GM12872 (cell line): ENCODE measurements at regions not wholly inside any gene's neighbourhood (a gene's known extent, or its start where the extent isn't known, plus 50 kb on each side); places are given as distances from the start of the nearest gene placed in this dataset.

Experiments
- CTCF ChIP-seq: IDR thresholded peaks from 3 replicates; pipeline ENCODE4 v1.5.1; 2011; ENCODE audit warnings: low read depth, mild to moderate bottlenecking, low read length, moderate library complexity; ENCODE audit not compliant: insufficient read depth

DNA sequence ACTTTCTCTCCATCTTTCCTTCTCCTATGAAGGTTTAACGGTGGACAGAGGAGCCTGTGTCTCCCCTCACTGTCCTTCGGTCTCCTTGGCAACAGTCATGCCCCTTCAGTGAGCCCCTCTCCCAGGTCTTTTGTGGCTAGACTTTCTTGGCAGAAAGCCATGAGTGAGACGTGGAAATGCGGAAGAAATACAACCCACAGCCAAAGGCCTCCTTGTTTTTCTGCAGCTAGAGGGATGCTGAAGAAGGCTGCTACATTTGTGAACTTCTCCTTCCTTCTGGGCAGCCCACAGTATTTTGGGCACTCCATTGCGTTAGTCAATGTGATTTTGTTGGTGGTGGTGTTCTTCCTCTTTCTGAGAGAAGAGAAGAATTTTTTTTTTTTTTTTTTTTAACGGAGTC, 333.7 kb upstream of the PODXL start:
- no peak for TF ChIP-seq CTCF

DNA sequence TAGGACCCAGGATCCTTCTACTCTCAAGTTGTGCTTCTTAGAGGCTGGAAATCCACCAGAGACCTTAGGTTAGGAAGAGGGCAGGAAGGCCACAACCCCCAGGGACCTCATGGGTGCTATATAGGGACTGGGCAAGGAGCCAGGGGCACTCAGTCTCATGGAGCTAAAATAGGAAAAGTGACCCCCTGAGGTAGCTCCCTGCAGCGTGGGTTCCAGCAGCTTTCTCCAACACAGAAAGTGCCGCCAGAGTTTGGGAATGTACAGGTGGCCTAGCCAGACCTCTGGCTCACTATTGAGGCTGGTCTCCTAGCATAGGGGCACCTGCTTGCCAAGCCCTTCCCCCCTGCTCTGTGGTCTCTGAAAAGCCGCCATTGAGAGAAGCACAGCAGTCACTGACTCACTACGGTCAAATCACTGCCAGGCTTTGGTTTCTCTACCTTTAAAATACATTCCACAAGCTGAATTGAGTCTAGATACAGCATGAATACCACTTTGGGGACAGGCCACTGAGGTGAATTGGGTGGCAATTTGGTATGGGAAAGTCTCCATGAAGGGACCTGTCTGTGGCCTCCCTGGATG, 333.2 kb upstream of the PODXL start:
- TF ChIP-seq CTCF = no peak

- no peak for TF ChIP-seq CTCF
Observed at GRCh38 chr7:131883769-131884168, 327.3 kb upstream of the PODXL start.

GRCh38 chr7:131883196-131883595, 326.8 kb upstream of the PODXL start:
- no peak for TF ChIP-seq CTCF

DNA sequence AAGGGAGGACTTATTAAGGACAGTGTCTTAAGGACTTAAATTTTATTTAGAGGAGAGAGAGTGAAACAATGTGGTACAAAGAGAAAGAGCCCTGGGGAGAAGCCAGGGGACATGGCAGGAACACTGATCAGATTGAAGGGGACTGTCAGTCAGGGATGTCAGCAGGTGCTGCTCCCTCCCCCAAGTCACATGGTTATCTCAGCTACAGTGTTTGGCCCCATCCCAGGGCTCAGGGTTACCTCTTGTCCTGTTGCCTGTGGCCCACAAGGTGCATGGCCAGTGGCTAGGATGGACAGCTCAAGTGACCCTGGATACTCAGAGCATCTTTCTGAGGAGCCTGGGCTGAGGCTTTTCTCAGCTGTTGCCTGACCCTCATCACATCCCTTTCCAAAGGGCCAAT, 325.9 kb upstream of the PODXL start:
- TF ChIP-seq CTCF = no peak

GRCh38 chr7:131880078-131880477, 323.6 kb upstream of the PODXL start:
- no peak for TF ChIP-seq CTCF

DNA sequence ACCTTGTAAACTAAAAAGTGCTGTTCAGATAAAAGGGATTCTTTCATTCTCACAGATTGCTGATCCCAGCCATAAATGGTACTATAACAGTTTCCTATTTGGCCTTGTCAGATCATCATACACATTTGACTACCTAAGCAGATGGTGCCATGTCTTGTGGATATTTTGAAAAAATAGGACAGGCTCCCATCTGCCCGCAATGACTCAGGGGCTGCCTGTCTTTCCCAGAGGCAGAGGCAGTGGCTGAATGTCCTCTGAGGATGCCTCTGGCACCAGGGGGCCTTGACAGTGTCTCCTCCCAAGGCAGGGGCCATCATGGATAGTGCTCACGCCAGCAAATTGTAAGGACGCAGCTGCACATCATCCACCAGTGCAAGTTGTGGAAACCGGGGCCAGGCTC, 323.0 kb upstream of the PODXL start:
- no peak for TF ChIP-seq CTCF
